ENCODE measurements at regions not wholly inside any gene's neighbourhood (a gene's known extent, or its start where the extent isn't known, plus 50 kb on each side); places are given as distances from the start of the nearest gene placed in this dataset.
"Not testable (repeated sequence)": the region's sequence is repeated elsewhere in the genome, so short reads cannot be mapped to it uniquely, and the experiment has no call there.

DNA sequence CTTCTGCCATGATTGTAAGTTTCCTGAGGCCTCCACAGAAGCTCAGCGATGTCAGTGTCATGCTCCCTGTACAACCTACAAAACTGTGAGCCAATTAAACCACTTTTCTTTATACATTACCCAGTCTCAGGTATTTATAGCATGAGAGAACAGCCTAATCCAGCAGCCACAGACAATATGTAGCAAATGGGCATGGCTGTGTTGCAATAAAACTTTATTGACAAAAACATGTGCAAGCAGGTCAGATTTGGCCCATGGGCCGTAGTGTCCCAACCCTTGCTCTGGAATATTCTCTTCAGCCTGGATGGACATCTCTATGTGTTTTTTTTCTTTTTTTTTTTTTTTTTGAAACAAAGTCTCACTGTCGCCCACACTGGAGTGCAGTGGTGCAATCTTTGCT lies 60.9 kb upstream of the EEF2KMT start:
- DNase-seq = no peak

DNA sequence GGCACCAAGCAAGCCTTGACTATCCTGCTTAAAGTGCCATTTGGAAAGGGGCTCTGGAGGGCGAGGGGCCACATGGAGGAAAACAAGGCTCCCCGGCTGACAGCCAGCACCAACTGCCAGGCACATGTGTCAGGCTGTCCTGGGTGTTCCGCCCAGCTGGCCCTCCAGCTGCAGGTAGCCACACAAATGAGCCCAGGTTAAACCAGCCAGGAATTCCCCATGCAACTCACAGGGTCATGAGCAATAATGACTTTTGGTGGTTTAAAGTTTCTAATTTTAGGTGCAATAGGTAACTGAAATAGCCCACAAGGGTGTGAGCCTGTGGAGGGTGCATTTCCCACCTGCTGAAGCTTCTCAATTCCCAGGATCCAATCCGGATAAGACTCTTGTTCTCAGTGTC lies 58.9 kb upstream of the EEF2KMT start:
- DNase-seq = not testable (repeated sequence)

DNA sequence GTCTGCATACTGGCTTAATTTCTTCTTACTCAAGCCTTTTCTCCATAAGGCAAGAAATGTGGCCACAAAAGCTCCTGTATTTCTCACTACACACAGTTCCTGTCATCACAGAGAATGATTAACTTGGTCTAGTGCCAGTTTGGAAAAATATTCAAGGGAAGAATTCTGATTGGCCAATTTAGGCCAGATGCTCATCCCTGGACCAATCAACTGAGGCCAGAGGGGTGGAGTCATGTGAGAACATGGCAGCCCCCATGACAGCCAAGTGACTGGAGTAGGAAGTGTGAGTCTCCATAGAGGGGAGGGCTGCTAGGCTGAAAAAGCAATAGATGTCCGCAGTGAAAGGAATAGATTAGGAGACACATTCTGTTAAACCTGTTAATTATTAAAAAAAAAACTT lies 56.4 kb upstream of the EEF2KMT start:
- not testable (repeated sequence) for DNase-seq

DNA sequence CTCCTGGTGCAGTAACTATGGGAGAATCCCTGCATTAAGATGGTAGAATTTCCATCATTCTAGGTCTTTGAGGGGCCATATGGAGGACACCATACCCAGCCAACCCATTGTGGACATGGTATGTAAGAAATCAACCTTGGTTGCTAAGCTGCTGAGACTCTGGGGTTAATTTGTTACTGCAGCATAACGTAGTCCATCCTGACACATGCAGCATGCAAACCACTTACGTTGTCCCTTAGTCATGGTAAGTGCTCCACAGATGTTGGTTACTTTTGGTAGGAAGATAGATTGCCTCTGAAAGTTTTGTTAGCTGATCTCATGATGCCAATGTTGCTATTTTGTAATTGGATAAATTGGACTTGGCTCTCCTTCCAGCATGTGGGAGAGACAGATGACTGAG lies 53.8 kb upstream of the EEF2KMT start:
- not testable (repeated sequence) for DNase-seq

Measured in inflammatory macrophage treated with lipopolysaccharide for 1 hour (primary cell).